ENCODE measurements at regions not wholly inside any gene's neighbourhood (a gene's known extent, or its start where the extent isn't known, plus 50 kb on each side); places are given as distances from the start of the nearest gene placed in this dataset.

DNA sequence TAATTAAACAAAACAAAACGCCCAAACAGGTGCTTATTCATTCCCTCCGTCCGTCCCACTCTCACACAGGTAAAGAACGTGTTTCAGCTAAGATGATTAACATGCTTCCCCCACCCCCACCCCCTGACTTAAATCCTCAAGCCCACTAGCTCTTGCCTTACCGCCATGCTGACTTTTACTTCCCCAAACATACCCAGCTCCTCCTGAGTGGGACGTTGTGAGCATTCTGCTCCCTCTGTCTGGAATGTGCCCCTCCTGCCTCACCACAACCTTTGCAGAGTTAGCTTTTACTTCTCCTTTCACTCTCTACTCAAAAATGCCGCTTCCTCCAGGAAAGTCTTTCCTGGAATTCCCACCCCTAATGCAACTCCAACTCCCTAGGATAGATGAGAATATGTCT, 774.0 kb upstream of the RBFOX1 start:
- no peak for DNase-seq

- no peak for DNase-seq
These were observed 774.5 kb upstream of the RBFOX1 start for GRCh38 chr16:6558126-6558525.

GRCh38 chr16:6557353-6558023, 775.2 kb upstream of the RBFOX1 start:
- no peak for DNase-seq

GRCh38 chr16:6549415-6549814, 783.2 kb upstream of the RBFOX1 start:
- no peak for DNase-seq

DNA sequence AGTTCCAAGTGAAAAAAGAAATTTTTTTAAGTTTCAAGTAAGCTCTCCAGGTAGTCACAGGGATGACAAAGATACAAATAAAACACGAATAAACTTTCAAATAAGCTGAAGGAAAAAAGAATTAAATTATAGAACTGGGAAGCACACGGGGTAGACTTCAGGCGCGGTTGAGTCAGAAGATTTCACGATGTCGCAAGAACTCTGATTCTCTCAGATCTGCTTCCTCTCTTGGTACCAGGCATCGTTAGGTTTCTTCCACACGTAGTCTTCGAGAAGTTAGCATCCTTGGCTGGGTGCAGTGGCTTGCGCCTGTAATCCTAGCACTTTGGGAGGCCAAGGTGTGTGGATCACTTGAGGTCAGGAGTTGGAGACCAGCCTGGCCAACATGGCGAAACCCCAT, 784.1 kb upstream of the RBFOX1 start:
- DNase-seq, result no peak

DNA sequence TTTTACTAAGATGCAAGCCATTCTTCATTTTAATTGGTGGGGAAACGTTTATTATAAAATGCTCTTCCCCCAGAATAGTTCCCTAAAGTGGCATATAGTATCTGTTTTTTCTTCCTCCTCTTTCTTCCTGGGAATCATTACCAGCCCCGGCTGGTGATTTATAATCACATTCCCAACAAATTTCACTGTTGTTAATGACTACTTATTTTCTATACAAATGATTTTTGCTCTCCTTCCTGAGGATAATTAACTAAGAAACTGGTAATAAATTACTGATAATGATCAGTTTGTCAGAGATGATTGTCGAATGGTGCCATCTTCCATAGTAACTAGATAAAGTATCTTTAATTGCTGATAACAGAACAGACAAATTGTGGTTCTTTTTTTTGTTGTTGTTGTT, 785.5 kb upstream of the RBFOX1 start:
- DNase-seq, result no peak

DNA sequence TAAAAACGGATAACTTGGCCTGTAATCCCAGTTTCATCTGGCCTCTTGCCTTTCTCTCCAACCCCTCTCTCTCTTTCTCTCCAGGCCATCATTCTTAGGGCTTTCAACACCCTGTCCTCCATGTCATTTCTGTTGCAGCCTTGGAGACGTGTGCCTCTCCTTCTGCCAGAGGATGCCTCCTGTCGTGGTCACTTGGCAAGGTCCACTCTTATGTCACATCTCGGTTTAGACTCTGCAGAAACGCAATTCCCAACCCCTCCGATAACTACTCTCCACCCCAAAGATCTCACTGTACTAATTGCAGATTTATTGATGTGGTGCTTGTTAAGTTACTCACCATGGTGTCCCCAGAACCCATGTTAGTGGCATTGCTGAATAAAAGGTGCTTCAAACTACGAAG, 787.3 kb upstream of the RBFOX1 start:
- no peak for DNase-seq

GRCh38 chr16:6541267-6541666, 791.4 kb upstream of the RBFOX1 start:
- DNase-seq, result no peak

DNA sequence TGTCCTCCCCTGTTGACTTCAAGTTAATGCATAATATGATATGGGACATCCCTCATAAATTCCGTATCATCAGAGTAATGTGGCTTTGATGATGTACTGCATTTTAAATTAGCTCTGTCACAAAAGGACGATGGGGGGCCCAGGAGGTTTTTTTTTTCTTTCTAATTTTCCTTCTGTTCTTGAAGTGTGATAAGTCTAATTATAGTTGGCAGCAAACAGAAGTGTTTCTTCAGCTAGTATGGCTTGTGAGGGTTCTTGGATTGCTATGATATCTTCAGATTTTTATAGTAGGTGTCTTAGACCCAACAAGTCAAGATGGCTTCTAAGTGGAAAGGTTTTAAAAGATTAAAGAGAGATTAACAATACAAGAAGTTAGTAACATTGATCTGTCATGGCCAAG, 796.2 kb upstream of the RBFOX1 start:
- DNase-seq, result no peak

DNA sequence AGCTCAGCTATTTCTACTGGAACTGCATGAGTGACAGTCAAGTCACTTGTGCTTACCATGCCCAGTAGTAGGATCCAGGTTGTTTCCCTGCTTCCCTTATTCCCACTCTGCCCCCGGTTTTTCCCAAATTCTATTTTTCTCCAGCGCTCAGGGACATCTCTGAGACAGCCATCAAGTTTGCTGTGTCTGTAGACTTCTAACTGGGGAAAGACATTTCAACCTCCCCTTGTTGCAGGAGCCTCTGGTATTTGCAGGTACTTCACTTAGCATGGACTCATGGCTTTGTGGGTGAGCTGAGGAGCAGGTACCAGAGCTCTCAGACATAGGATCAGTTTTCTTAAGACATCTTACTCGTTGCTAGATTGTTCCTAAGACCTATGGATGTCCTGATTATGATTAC, 801.6 kb upstream of the RBFOX1 start:
- no peak for DNase-seq

DNA sequence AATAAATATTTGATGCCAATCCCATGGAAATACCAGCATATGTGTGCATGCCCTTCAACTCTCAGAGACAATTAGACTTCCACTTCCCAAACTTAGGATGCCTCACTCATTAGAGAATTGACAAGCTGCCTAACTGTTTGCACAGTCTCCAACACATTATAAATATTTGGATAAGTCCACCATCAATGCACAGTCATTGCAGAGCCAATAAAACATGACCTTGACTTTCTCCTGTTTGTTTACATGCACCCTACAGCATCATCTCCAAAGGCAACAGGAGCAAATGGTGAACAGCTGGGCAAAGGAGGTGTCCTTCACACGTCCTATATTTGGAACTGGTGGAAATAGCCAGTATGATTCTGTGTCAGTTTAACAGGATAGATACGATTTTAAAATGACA, 804.4 kb upstream of the RBFOX1 start:
- no peak for DNase-seq

- DNase-seq, result no peak
These were observed 805.0 kb upstream of the RBFOX1 start for GRCh38 chr16:6527646-6528045.

DNA sequence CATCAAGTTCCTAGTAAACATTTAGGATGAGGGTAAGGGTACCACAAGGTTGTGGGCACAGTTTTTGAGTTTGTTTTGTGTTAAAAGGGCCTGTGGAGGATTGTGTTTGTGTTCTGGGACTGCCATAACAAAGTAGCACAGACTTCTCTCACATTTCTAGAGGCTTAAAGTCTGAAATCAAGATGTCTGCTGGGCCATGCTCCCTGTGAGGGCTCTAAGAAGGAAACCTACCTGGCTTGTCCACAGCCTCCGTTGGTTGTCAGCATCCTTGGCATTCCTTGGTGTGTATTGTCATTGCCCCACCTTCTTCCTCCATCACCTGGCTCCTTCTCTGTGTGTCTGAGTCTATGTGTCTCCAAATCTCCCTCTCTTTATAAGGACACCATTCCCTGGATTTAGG, 808.1 kb upstream of the RBFOX1 start:
- no peak for DNase-seq

DNA sequence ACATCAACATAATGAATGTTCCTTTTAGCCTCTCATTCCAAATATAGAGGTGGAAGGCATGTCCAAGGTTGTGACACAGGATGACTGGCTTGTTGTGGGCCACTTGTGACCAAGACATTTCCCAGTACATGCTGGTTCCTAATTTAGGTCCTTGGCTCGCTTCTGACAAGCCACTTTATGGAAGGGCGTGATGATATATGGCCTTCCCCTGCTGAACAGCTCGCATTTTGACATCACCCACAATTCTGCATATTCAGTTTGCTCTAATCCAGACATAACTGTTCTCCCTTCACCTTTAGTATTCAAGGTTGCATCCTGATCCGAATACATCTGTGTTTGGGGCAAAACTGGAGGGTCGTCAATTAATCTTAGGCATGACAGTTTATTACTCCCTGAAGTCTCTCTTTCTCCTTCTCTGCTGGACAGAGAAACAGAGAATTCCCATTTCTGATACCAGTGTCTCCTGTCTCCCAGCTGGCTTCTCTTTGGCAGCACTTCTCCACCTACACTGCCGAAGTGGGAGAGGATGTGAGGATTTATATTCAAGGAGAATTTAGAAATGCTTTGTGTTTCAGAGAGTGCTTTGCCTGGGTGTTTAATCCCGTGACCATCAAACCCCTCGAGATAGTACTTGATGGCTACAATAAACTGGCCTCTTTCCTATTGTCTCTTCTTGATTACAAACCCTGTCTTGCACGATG, 815.5 kb upstream of the RBFOX1 start:
- DNase-seq, result no peak

DNA sequence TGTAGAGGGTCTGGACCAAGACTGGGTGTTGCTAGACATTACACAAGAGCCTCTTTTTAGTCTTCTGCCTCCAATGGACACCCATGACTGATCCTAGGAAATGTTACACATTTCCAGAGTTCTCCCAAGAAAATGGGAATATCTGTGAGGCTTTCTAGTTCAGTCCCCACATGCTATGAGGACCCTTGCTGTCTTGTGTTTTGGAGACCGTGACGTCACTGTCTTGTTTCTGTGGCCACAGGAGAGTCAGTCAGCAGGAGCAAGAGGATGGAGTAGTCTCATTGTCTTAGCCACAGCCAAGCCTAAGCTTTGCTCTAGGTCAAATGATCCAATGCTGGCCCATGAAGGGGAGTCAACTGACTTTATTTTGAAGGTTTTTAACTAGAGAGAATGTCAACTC, 820.1 kb upstream of the RBFOX1 start:
- no peak for DNase-seq

DNA sequence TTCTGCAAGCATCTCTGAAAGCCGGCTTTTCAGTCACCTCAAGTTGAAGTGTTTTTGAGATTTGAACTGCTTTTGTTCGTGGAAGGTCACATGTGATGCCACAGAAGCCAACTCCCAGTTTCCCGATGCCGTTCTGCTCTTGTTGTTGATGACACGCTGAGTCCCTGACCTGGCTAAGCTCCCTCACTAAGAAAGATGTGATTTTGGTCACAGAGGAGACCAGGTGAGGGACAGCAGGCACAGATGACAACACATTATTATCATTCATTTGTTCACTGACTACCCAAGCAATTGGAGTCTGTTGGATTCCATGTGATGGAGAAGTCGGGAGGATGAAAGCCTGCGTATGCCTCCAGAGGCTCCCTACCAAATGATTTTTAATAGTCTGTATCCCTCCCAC, 822.4 kb upstream of the RBFOX1 start:
- no peak for DNase-seq

- no peak for DNase-seq
These were observed 833.2 kb upstream of the RBFOX1 start for GRCh38 chr16:6499413-6499812.

GRCh38 chr16:6498858-6499257, 833.8 kb upstream of the RBFOX1 start:
- no peak for DNase-seq

- no peak for DNase-seq
These were observed 835.6 kb upstream of the RBFOX1 start for GRCh38 chr16:6496996-6497395.

DNA sequence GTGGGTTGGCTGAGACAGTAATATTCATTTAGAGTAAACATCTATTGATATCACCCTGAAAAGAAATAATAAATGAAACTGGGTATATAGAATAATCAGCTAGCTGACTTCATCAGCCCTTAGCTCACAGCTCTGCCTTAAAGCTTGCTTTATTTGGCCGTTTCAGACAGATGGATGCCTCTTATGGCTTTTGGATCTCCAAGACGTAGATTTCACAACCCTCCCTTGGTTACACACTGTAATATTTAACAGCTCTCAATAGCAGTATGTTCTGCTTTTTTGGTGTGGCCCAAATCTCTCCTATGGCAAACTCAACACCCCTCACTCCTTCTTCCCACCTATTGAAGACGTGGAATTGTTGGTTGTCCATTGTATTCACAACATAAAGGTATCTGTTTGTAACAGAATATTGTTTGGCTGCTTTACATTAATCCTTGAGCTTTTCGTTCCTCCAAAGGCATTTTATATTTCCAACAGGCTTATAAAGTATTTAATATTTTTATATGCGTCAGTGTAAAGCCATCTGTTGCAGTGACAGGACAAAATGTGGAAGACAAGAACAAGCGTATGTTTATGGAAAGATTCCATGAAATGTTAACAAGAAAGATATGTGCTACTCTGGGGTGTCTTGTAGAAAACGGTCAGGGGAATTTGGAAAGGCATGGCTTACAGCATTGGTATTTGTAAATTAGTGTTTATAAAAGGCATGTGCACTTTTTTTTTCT, 837.0 kb upstream of the RBFOX1 start:
- no peak for DNase-seq

- DNase-seq, result no peak
These were observed 837.9 kb upstream of the RBFOX1 start for GRCh38 chr16:6494716-6495115.

- DNase-seq, result no peak
These were observed 839.1 kb upstream of the RBFOX1 start for GRCh38 chr16:6493555-6493954.

GRCh38 chr16:6492742-6493141, 839.9 kb upstream of the RBFOX1 start:
- no peak for DNase-seq

GRCh38 chr16:6484935-6485334, 847.7 kb upstream of the RBFOX1 start:
- DNase-seq, result no peak

All from effector CD4-positive, alpha-beta T cell (primary cell).